Uterus (tissue), 2 donors: ENCODE measurements at regions not wholly inside any gene's neighbourhood (a gene's known extent, or its start where the extent isn't known, plus 50 kb on each side); places are given as distances from the start of the nearest gene placed in this dataset.

Experiments used
- CTCF ChIP-seq, 4 experiments: fragments of 200-600 bp in 2 of 4; fragments of 450-650 bp in 2 of 4; sonication (generic) in 2 of 4; IDR thresholded peaks; one replicate each; pipeline ENCODE4 v1.5.1; 2016 to 2019; ENCODE audit warnings: antibody characterized with exemption in 4 of 4, mild to moderate bottlenecking in 2 of 4, moderate library complexity in 1 of 4
- POLR2A ChIP-seq, 2 donors: fragments of 450-650 bp; IDR thresholded peaks; one replicate each; pipeline ENCODE4 v1.6.1; 2016; ENCODE audit warnings: antibody characterized with exemption in 2 of 2, mild to moderate bottlenecking in 1 of 2, moderate library complexity in 1 of 2

DNA sequence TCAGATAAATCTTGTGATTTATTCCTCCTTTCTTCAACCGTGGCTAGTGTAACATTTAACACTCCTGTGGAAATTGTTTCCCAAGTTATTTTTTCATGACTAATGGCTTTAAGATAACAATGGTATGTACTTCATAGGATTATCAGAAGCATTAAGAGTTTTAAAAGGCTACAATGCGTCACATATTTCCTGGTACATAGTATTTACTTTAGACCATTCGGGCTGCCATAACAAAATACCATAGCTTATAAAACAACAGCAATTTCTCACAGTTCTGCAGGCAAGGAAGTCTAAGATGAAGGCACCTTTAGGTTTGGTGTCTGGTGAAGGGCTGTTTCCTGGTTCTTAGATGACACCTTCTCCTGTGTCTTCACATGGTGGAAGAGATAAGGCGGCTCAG, 158.6 kb downstream of the PAPSS1 start:
- TF ChIP-seq CTCF (IDR thresholded peaks at IDR 0.05), result no peak
- TF ChIP-seq POLR2A (IDR thresholded peaks at IDR 0.05), result no peak
